Neural cell (in vitro differentiated cells): ENCODE measurements at regions not wholly inside any gene's neighbourhood (a gene's known extent, or its start where the extent isn't known, plus 50 kb on each side); places are given as distances from the start of the nearest gene placed in this dataset.

Experiments
- H2AFZ ChIP-seq: fragments of 200-600, 300-800 bp; sonication (generic), shearing (Covaris generic); 2 replicates; pipeline ENCODE4 v1.6.0; 2014; ENCODE audit warnings: low read depth, mild to moderate bottlenecking, antibody characterized with exemption, low read length, moderate library complexity
- H3F3A ChIP-seq: fragments of 200-600 bp; shearing (Covaris generic); 2 replicates; pipeline ENCODE4 v1.6.1; 2016; ENCODE audit warnings: mild to moderate bottlenecking, moderate library complexity, mixed read lengths, antibody characterized with exemption, low read length; ENCODE audit not compliant: insufficient read depth, poor library complexity, severe bottlenecking
- H3K27ac ChIP-seq: fragments of 200-600, 300-800 bp; sonication (generic), shearing (Covaris generic); 2 replicates; pipeline ENCODE4 v1.5.1; 2014; ENCODE audit warnings: mild to moderate bottlenecking, low read length, moderate library complexity
- H3K27me3 ChIP-seq: fragments of 300-800, 200-600 bp; sonication (generic), shearing (Covaris generic); 2 replicates; pipeline ENCODE4 v1.6.0; 2014; ENCODE audit warnings: mild to moderate bottlenecking, low read depth, low read length, moderate library complexity; ENCODE audit not compliant: insufficient read depth
- H3K36me3 ChIP-seq: fragments of 300-800, 200-600 bp; sonication (generic), shearing (Covaris generic); 2 replicates; pipeline ENCODE4 v1.5.1; 2014; ENCODE audit warnings: mild to moderate bottlenecking, antibody characterized with exemption, low read length, moderate library complexity; ENCODE audit not compliant: insufficient read depth
- H3K4me2 ChIP-seq: fragments of 300-800, 200-600 bp; sonication (generic), shearing (Covaris generic); 2 replicates; pipeline ENCODE4 v1.6.0; 2014; ENCODE audit warnings: mild to moderate bottlenecking, low read length
- H3K4me3 ChIP-seq: fragments of 300-800, 200-600 bp; sonication (generic), shearing (Covaris generic); 2 replicates; pipeline ENCODE4 v1.5.1; 2014; ENCODE audit warnings: mild to moderate bottlenecking, low read length, moderate library complexity
- H3K79me2 ChIP-seq: fragments of 200-600 bp; shearing (Covaris generic); replicated peaks from 2 replicates; pipeline ENCODE4 v1.6.0; 2014; ENCODE audit warnings: mild to moderate bottlenecking, low read length, moderate library complexity; ENCODE audit not compliant: insufficient read depth
- H3K9ac ChIP-seq: fragments of 300-800, 200-600 bp; sonication (generic), shearing (Covaris generic); 2 replicates; pipeline ENCODE4 v1.6.1; 2016; ENCODE audit warnings: mild to moderate bottlenecking, low read length, mixed read lengths
- H3K9me2 ChIP-seq: fragments of 200-600 bp; shearing (Covaris generic); 2 replicates; pipeline ENCODE4 v1.6.1; 2016; ENCODE audit warnings: mild to moderate bottlenecking, low read length, mixed read lengths; ENCODE audit not compliant: insufficient read depth
- H3K9me3 ChIP-seq: fragments of 200-600, 300-800 bp; sonication (generic), shearing (Covaris generic); 2 replicates; pipeline ENCODE4 v1.6.1; 2016; ENCODE audit warnings: mild to moderate bottlenecking, mixed run types, low read length, moderate library complexity, mixed read lengths
- H4K20me1 ChIP-seq: fragments of 200-600 bp; shearing (Covaris generic); 2 replicates; pipeline ENCODE4 v1.6.1; 2016; ENCODE audit warnings: mild to moderate bottlenecking, mixed run types; ENCODE audit not compliant: insufficient read depth
- EP300 ChIP-seq: fragments of 450-650 bp; conservative IDR thresholded peaks from 2 replicates; pipeline ENCODE4 v1.6.1; 2014; ENCODE audit warnings: antibody characterized with exemption, mild to moderate bottlenecking, moderate library complexity; ENCODE audit not compliant: poor library complexity, severe bottlenecking
- EZH2 ChIP-seq: fragments of 200-600, 300-800 bp; shearing (Covaris generic), sonication (generic); IDR thresholded peaks from 2 replicates; pipeline ENCODE4 v1.6.1; 2014; ENCODE audit warnings: antibody characterized with exemption, low read length, borderline replicate concordance, mild to moderate bottlenecking; ENCODE audit not compliant: insufficient read depth, poor library complexity, severe bottlenecking
- MXI1 ChIP-seq: fragments of 450-650 bp; conservative IDR thresholded peaks from 2 replicates; pipeline ENCODE4 v1.6.1; 2014; ENCODE audit warnings: antibody characterized with exemption, mild to moderate bottlenecking; ENCODE audit not compliant: poor library complexity, severe bottlenecking
- POLR2AphosphoS5 ChIP-seq: IDR thresholded peaks from 2 replicates; pipeline ENCODE4 v1.6.1; 2012
- RAD21 ChIP-seq: fragments of 450-650 bp; conservative IDR thresholded peaks from 2 replicates; pipeline ENCODE4 v1.6.1; 2014; ENCODE audit warnings: antibody characterized with exemption, mild to moderate bottlenecking, moderate library complexity
- SMC3 ChIP-seq: fragments of 450-650 bp; conservative IDR thresholded peaks from 2 replicates; pipeline ENCODE4 v1.6.1; 2014; ENCODE audit warnings: antibody characterized with exemption, mild to moderate bottlenecking, moderate library complexity; ENCODE audit not compliant: poor library complexity
- TAF1 ChIP-seq: IDR thresholded peaks from 2 replicates; pipeline ENCODE4 v1.6.1; 2012; ENCODE audit warnings: low read depth
- TF ChIP-seq, protein P1 (sequence below): fragments of 450-650 bp; IDR thresholded peaks from 2 replicates; pipeline ENCODE4 v1.5.1; 2014; ENCODE audit warnings: antibody characterized with exemption, mild to moderate bottlenecking, moderate library complexity; ENCODE audit not compliant: poor library complexity, severe bottlenecking
- TF ChIP-seq, protein P2 (sequence below): IDR thresholded peaks from 2 replicates; pipeline ENCODE4 v1.6.1; 2012; ENCODE audit warnings: borderline replicate concordance

DNA sequence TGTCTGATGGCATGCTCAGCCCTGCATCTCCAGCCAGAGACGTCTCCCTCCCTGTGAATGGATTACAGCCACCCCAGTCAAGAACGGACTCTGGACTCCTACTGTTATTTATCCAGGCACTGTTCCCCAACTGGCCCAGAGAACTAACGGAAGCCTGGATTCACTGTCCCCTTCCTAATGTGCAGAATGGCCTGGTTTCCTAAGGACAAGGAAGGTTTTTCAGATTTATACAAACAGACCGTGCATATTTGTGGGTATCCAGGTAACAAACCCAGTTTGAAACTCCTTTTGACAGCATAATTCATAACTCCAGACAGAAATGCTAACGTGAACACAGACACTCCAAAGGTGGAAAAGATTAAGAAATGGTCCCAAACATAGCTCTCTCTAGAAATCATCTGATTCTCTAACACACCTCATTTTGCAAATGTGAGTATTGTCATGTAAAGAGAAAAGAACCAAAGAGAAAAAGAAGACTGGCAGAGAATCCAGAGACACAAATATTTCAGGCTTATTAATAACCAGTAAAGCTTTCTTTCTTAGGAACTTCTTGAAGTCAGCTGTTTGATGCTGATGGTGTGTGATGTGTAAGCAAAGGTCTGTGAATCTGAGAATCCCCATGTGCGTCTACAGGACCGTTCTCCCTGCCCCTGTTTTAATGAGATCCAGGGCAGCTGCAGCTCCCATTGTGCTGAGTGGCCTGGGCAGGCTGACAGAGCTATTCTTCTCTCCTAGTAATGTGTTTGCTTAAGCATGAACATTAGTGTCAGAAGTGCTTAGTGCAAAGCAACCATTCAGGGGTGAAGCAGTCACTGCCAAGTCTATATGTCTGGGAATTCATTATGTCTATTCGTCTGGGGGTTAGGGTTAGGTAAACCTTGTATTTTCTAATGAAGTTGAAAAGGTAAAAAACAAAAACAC lies 86.8 kb upstream of the HIF1A start:
- no peak for TF ChIP-seq EZH2
- no peak for TF ChIP-seq RAD21
- TF ChIP-seq POLR2AphosphoS5, result peak; percentile 42
- TF ChIP-seq EP300, result peak; percentile 46
- no peak for TF ChIP-seq SMC3
- no peak overlapping the region for H3K4me2 ChIP-seq
- no peaks in the 10 kb centered on the region for H3K9me2 ChIP-seq
- no peak overlapping the region for H3K9ac ChIP-seq
- no peaks in the 10 kb centered on the region for H3K27me3 ChIP-seq
- peak overlapping the region; percentile 38 for H3K27ac ChIP-seq
- H4K20me1 ChIP-seq, result no peaks in the 10 kb centered on the region
- H3F3A ChIP-seq, result no peaks in the 10 kb centered on the region
- no peak overlapping the region for H2AFZ ChIP-seq
- peak overlapping the region; percentile 4 for H3K4me3 ChIP-seq
- no peaks in the 10 kb centered on the region for H3K36me3 ChIP-seq
- no peaks in the 10 kb centered on the region for H3K9me3 ChIP-seq
- H3K79me2 ChIP-seq, result no peaks in the 10 kb centered on the region

DNA sequence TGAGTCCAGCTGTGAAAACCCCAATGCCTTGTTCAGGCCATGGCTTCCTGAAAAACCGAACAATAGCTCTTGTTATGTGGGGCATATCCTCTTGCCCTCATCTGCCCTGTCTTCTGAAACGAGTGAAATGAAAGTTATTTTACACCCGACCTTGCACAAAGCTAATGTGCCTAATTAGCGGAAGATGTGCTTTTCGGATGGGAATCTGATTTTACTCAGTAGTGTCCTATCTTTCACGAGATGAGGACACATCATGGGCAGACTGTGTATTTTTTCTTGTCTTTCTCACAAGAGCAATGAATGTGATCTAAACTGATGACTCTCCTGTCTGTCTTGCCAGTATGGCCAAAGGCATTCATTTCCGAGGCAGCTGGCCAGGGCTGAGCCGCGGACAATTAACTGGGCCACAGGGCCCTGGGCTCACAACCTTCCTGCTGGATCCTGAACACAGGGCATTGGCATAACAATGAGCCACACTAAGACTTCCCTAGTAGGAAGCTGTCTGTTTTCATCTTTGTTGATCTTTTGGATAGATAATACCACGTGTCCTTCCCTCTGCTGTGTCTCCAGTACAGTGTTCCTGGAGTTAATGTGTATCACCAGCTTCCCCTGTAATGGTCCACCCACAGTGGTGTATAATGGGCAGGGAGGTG lies 86.0 kb upstream of the HIF1A start:
- no peak overlapping the region for H3K9ac ChIP-seq

More for the DNA sequence above, 86.0 kb upstream of the HIF1A start:
- H3K36me3 ChIP-seq, result no peaks in the 10 kb centered on the region
- H3K9me2 ChIP-seq, result no peaks in the 10 kb centered on the region
- H3K9me3 ChIP-seq, result no peaks in the 10 kb centered on the region
- no peaks in the 10 kb centered on the region for H3K79me2 ChIP-seq
- no peak overlapping the region for H3K27ac ChIP-seq
- TF ChIP-seq EZH2 (no peak), EP300 (no peak), POLR2AphosphoS5 (no peak), RAD21 (no peak), MXI1 (no peak), SMC3 (no peak), TAF1 (no peak)
- TF ChIP-seq, protein P1, sequence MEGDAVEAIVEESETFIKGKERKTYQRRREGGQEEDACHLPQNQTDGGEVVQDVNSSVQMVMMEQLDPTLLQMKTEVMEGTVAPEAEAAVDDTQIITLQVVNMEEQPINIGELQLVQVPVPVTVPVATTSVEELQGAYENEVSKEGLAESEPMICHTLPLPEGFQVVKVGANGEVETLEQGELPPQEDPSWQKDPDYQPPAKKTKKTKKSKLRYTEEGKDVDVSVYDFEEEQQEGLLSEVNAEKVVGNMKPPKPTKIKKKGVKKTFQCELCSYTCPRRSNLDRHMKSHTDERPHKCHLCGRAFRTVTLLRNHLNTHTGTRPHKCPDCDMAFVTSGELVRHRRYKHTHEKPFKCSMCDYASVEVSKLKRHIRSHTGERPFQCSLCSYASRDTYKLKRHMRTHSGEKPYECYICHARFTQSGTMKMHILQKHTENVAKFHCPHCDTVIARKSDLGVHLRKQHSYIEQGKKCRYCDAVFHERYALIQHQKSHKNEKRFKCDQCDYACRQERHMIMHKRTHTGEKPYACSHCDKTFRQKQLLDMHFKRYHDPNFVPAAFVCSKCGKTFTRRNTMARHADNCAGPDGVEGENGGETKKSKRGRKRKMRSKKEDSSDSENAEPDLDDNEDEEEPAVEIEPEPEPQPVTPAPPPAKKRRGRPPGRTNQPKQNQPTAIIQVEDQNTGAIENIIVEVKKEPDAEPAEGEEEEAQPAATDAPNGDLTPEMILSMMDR, result no peak
- TF ChIP-seq, protein P2, sequence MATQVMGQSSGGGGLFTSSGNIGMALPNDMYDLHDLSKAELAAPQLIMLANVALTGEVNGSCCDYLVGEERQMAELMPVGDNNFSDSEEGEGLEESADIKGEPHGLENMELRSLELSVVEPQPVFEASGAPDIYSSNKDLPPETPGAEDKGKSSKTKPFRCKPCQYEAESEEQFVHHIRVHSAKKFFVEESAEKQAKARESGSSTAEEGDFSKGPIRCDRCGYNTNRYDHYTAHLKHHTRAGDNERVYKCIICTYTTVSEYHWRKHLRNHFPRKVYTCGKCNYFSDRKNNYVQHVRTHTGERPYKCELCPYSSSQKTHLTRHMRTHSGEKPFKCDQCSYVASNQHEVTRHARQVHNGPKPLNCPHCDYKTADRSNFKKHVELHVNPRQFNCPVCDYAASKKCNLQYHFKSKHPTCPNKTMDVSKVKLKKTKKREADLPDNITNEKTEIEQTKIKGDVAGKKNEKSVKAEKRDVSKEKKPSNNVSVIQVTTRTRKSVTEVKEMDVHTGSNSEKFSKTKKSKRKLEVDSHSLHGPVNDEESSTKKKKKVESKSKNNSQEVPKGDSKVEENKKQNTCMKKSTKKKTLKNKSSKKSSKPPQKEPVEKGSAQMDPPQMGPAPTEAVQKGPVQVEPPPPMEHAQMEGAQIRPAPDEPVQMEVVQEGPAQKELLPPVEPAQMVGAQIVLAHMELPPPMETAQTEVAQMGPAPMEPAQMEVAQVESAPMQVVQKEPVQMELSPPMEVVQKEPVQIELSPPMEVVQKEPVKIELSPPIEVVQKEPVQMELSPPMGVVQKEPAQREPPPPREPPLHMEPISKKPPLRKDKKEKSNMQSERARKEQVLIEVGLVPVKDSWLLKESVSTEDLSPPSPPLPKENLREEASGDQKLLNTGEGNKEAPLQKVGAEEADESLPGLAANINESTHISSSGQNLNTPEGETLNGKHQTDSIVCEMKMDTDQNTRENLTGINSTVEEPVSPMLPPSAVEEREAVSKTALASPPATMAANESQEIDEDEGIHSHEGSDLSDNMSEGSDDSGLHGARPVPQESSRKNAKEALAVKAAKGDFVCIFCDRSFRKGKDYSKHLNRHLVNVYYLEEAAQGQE, result no peak
- peak overlapping the region; percentile 4 for H3K4me3 ChIP-seq
- H2AFZ ChIP-seq, result peak overlapping the region; percentile 11
- H3K27me3 ChIP-seq, result no peaks in the 10 kb centered on the region
- H3K4me2 ChIP-seq, result peak overlapping the region; percentile 16
- H3F3A ChIP-seq, result no peaks in the 10 kb centered on the region
- H4K20me1 ChIP-seq, result no peaks in the 10 kb centered on the region
